Fibroblast of the aortic adventitia (primary cell): ENCODE measurements at regions not wholly inside any gene's neighbourhood (a gene's known extent, or its start where the extent isn't known, plus 50 kb on each side); places are given as distances from the start of the nearest gene placed in this dataset.
"Not testable (repeated sequence)": the region's sequence is repeated elsewhere in the genome, so short reads cannot be mapped to it uniquely, and the experiment has no call there.

Experiments used
- DNase-seq: peaks from one replicate; pipeline ENCODE4 v3.0.0-alpha.2; 2010; ENCODE audit warnings: low read depth
- H3K4me3 ChIP-seq: 2 replicates; pipeline ENCODE4 v1.5.1; 2011; ENCODE audit warnings: low read depth, mild to moderate bottlenecking, control low read depth, low read length, moderate library complexity
- CTCF ChIP-seq: IDR thresholded peaks from 2 replicates; pipeline ENCODE4 v1.5.1; 2011; ENCODE audit warnings: mild to moderate bottlenecking, low read length, control low read depth, inconsistent platforms; ENCODE audit not compliant: insufficient read depth

GRCh38 chr18:39313992-39314391, 1748.4 kb upstream of the CELF4 start:
- DNase-seq: no peak
- no peak overlapping the region for H3K4me3 ChIP-seq
- no peak for TF ChIP-seq CTCF

GRCh38 chr18:39311111-39311712, 1745.6 kb upstream of the CELF4 start:
- DNase-seq: no peak
- no peak for TF ChIP-seq CTCF
- H3K4me3 ChIP-seq: no peak overlapping the region

- DNase-seq, H3K4me3 ChIP-seq: not testable (repeated sequence)
These were observed 1743.4 kb upstream of the CELF4 start for GRCh38 chr18:39308931-39309521.

DNA sequence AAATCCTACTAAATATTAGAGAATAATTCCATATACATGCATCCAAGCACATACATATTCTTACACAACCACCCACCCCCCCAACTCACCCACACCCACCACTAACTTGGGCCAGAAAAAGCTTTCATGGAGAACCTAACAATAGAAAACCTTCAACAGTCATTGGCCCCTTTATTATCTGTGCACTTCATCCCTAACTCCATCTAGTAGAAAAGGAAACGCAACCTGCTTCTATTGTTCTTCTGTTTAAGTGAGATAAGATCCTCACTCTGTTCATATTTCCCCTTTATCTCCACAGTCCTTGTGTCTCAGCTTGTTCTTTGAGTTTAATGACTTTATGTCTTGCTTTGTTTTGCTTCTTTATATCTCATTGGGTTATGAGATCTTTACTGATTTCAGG, 1740.2 kb upstream of the CELF4 start:
- no peak for DNase-seq
- no peak for TF ChIP-seq CTCF
- no peak overlapping the region for H3K4me3 ChIP-seq

- no peak overlapping the region for H3K4me3 ChIP-seq
- no peak for DNase-seq
- TF ChIP-seq CTCF: no peak
These were observed 1736.9 kb upstream of the CELF4 start for GRCh38 chr18:39302481-39302880.

GRCh38 chr18:39299152-39299551, 1733.6 kb upstream of the CELF4 start:
- no peak for TF ChIP-seq CTCF
- no peak for DNase-seq
- no peak overlapping the region for H3K4me3 ChIP-seq

- no peak for TF ChIP-seq CTCF
- H3K4me3 ChIP-seq: no peak overlapping the region
- DNase-seq: no peak
These were observed 1731.6 kb upstream of the CELF4 start for GRCh38 chr18:39297225-39297624.
